ENCODE measurements at regions not wholly inside any gene's neighbourhood (a gene's known extent, or its start where the extent isn't known, plus 50 kb on each side); places are given as distances from the start of the nearest gene placed in this dataset.

- no peak for TF ChIP-seq CTCF (conservative IDR thresholded peaks at IDR 0.05; ENCODE audit: low read depth, low read length)
- TF ChIP-seq EZH2phosphoT487 (IDR thresholded peaks at IDR 0.05; ENCODE audit: borderline replicate concordance, low read length): no peak
These were observed 170.6 kb upstream of the AKR1E2 start for GRCh38 chr10:4655406-4655805.

Measured in PC-3 (cell line).